ENCODE measurements at regions not wholly inside any gene's neighbourhood (a gene's known extent, or its start where the extent isn't known, plus 50 kb on each side); places are given as distances from the start of the nearest gene placed in this dataset.

DNA sequence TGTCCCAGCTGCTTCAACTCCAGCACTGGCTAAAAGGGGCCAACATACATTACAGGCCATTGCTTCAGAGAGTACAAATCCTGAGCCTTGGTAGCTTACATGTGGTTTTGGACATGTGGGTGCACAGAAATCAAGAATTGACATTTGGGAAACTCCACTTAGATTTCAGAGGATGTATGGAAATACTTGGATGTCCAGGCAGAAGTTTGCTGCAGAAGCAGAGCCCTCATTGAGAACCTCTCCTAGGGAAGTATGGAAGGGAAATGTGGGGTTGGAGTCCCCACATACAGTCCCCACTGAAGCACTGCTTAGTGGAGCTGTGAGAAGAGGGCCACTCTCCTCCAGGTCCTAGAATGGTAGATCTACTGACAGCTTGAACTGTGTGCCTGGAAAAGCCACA is 218.0 kb upstream of the CWC22 start:
- no peak overlapping the region for H3K4me3 ChIP-seq
- intact Hi-C loops (cut with DNase I): no loop called here
- no peaks in the 10 kb centered on the region for H3K4me1 ChIP-seq
- no peak overlapping the region for H3K27ac ChIP-seq
- TF ChIP-seq, protein P1, sequence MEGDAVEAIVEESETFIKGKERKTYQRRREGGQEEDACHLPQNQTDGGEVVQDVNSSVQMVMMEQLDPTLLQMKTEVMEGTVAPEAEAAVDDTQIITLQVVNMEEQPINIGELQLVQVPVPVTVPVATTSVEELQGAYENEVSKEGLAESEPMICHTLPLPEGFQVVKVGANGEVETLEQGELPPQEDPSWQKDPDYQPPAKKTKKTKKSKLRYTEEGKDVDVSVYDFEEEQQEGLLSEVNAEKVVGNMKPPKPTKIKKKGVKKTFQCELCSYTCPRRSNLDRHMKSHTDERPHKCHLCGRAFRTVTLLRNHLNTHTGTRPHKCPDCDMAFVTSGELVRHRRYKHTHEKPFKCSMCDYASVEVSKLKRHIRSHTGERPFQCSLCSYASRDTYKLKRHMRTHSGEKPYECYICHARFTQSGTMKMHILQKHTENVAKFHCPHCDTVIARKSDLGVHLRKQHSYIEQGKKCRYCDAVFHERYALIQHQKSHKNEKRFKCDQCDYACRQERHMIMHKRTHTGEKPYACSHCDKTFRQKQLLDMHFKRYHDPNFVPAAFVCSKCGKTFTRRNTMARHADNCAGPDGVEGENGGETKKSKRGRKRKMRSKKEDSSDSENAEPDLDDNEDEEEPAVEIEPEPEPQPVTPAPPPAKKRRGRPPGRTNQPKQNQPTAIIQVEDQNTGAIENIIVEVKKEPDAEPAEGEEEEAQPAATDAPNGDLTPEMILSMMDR (IDR thresholded peaks at IDR 0.05): no peak
- H3K9me3 ChIP-seq: no peaks in the 10 kb centered on the region
- DNase-seq (no peak), ATAC-seq (no peak)
- no peaks in the 10 kb centered on the region for H3K27me3 ChIP-seq
- H3K36me3 ChIP-seq: no peaks in the 10 kb centered on the region

DNA sequence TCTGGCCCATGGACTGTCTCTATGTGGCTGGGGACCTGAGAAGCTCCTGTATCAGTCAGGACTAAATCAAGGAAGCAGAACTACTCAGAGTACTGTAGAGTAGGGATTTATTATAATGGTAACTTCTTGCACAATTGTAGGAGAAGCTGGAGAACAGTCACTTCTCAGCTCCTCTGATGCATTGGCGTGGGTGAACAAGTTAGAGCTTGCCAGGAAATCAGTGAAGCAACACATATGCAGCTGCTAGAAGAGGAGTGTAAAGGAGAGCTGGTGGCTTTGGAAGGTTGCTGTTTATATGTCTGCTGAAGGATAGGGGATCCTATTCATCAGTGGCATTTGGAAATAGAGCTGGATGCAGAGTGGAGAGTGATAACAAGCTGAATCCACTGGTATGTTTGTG is 215.5 kb upstream of the CWC22 start:
- intact Hi-C loops (cut with DNase I): no loop called here
- TF ChIP-seq, protein P1 (IDR thresholded peaks at IDR 0.05): no peak
- ATAC-seq (peak; percentile 40), DNase-seq (no peak)
- Histone ChIP-seq H3K27me3 (no peaks in the 10 kb centered on the region), H3K4me1 (no peaks in the 10 kb centered on the region), H3K9me3 (no peaks in the 10 kb centered on the region), H3K27ac (no peak overlapping the region), H3K4me3 (no peak overlapping the region), H3K36me3 (no peaks in the 10 kb centered on the region)

DNA sequence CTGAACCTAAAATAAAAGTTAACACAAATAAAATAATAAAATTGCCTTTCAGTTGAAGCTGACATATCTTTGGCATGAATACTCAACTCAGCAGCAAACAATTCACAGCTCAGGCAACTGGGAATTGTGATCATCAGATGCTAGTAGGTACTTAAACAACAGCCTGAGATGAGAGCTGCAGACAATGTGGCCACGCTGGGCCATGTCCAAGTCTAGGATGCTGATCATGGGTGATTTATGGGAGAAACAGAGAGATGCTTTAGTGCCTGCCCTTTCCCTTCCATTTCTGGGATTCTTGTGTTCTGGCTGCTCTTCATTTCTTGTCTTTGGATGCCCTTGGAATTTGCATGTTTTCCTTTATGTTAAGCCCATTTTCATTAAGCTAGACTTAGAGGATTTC is 212.4 kb upstream of the CWC22 start:
- Histone ChIP-seq H3K9me3 (no peaks in the 10 kb centered on the region), H3K4me1 (no peaks in the 10 kb centered on the region), H3K27me3 (no peaks in the 10 kb centered on the region), H3K4me3 (no peak overlapping the region), H3K36me3 (no peaks in the 10 kb centered on the region), H3K27ac (no peak overlapping the region)
- no peak for DNase-seq
- intact Hi-C loops (cut with DNase I): no loop called here
- ATAC-seq: no peak
- TF ChIP-seq, protein P1 (IDR thresholded peaks at IDR 0.05): no peak

DNA sequence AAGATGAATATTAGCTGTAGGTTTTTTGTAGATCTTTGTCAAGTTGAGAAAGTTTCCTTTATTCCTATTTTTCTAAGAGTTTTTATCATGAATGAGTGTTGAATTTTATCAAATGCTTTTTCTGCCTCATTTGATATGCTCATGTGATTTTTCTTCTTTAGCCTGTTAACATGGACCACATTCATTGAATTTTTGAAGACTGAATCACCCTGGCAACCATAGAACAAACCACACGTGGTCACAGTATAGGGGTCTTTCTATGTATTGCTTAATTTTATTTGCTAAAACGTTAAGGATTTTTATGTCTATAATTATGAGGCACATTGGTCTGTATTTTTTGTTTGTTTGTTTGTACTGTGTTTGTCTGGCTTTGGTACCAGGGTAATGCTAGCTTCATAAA is 201.7 kb upstream of the CWC22 start:
- intact Hi-C loops (cut with DNase I): no loop called here
- TF ChIP-seq, protein P1 (IDR thresholded peaks at IDR 0.05): no peak
- no peak for ATAC-seq
- Histone ChIP-seq H3K27me3 (no peaks in the 10 kb centered on the region), H3K4me3 (no peak overlapping the region), H3K36me3 (no peaks in the 10 kb centered on the region), H3K9me3 (no peaks in the 10 kb centered on the region), H3K27ac (no peak overlapping the region), H3K4me1 (no peaks in the 10 kb centered on the region)
- no peak for DNase-seq

DNA sequence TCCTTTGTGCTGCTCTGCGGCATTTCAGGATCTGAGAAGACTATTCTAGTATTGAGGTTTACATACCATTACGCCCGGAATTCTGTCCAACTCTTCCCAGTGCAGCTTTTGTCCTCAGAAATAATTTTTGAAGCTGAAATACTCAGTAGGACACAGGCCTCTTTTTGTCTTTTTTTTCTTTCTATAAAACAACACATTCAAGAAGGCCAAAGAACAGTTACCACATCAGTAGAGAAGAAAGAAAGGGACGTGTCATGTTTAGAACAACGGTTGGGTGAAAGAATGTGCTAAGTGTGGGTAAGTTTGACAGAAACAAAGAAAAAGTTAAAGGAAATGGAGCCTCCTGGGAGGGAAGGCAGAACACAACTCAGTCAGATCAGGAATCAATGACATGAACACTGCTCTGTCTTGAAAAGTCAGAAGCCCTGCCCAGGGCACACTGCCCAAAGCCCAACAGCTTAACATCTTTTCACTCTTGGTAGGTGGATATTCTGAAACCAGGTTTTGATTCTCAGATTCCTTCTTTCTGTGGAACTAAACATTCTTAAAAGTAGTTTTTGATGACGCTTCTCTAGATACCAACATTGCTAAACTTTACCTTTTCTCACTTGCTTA is 198.6 kb upstream of the CWC22 start:
- no peak for DNase-seq
- intact Hi-C loops (cut with DNase I): no loop called here
- Histone ChIP-seq H3K36me3 (no peaks in the 10 kb centered on the region), H3K27me3 (no peaks in the 10 kb centered on the region), H3K27ac (no peak overlapping the region), H3K9me3 (no peaks in the 10 kb centered on the region), H3K4me1 (no peaks in the 10 kb centered on the region), H3K4me3 (no peak overlapping the region)
- no peak for ATAC-seq
- TF ChIP-seq, protein P1 (IDR thresholded peaks at IDR 0.05): no peak

DNA sequence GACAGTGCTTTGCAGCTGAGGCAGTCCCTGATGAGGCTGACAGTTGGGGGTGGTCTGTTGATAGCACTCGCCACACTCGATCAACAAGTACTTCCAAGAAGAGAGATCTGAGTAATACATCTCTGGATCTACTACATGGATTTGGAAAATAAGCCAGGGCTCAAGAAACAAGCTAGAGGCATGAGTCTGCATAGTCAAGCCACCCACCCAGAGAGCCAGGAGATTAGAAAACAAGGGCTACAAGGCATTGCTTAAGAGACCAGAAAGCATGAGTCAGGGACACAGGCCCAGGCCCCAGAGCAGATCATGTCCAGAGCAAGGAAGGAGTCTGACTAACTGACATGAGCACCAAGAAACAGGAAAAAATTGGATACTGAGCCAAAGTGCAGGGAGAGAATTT is 196.9 kb upstream of the CWC22 start:
- ATAC-seq: no peak
- no peak overlapping the region for H3K27ac ChIP-seq
- intact Hi-C loops (cut with DNase I): no loop called here
- no peaks in the 10 kb centered on the region for H3K27me3 ChIP-seq
- no peak for DNase-seq
- no peaks in the 10 kb centered on the region for H3K9me3 ChIP-seq
- H3K4me1 ChIP-seq: no peaks in the 10 kb centered on the region
- TF ChIP-seq, protein P1 (IDR thresholded peaks at IDR 0.05): no peak
- no peaks in the 10 kb centered on the region for H3K36me3 ChIP-seq
- no peak overlapping the region for H3K4me3 ChIP-seq
